CD4-positive, alpha-beta T cell (primary cell): ENCODE measurements at regions not wholly inside any gene's neighbourhood (a gene's known extent, or its start where the extent isn't known, plus 50 kb on each side); places are given as distances from the start of the nearest gene placed in this dataset.

Experiments used
- ATAC-seq: fragments of 200-7000 bp; cut with Tn5 transposase; one replicate; pipeline ENCODE4 v1.10.0; 2022; ENCODE audit warnings: mild to moderate bottlenecking; ENCODE audit not compliant: poor library complexity
- CTCF ChIA-PET: fragments of 350-600 bp; sonication (Branson Sonifier 250); formaldehyde crosslinking; loops from one replicate; lab custom pipeline; 2021; ENCODE audit warnings: antibody characterized with exemption, inconsistent platforms; lab: Charles Lee
- POLR2A ChIA-PET: fragments of 350-600 bp; sonication (Branson Sonifier 250); formaldehyde crosslinking; loops from one replicate; lab custom pipeline; 2021; ENCODE audit warnings: antibody characterized with exemption, inconsistent platforms; lab: Charles Lee
- DNase-seq, 14 experiments: peaks; one replicate each; pipeline ENCODE4 v3.0.0-alpha.2; 2013 to 2020; ENCODE audit warnings: mixed read lengths in 2 of 14
- H3K27ac ChIP-seq, 2 donors: one replicate each; pipeline versions ENCODE4 v1.5.1 to v1.7.0; 2013; ENCODE audit warnings: low read length in 2 of 2, low read depth in 1 of 2, mild to moderate bottlenecking in 1 of 2
- H3K27me3 ChIP-seq, 2 experiments: 1 replicate in 1 of 2; 2 replicates in 1 of 2; pipeline versions ENCODE4 v1.6.1 to v1.7.0; 2013; ENCODE audit warnings: low read length in 2 of 2, control low read depth in 1 of 2, mild to moderate bottlenecking in 1 of 2, moderate library complexity in 1 of 2; ENCODE audit not compliant: insufficient read depth in 2 of 2, control insufficient read depth in 1 of 2
- H3K36me3 ChIP-seq: one replicate; pipeline ENCODE4 v1.6.1; 2013; ENCODE audit warnings: low read length, control low read depth; ENCODE audit not compliant: insufficient read depth
- H3K4me1 ChIP-seq: one replicate; pipeline ENCODE4 v1.6.1; 2013; ENCODE audit warnings: low read length, control low read depth; ENCODE audit not compliant: insufficient read depth
- H3K4me3 ChIP-seq: one replicate; pipeline ENCODE4 v1.5.1; 2013; ENCODE audit warnings: mild to moderate bottlenecking, low read length, moderate library complexity
- H3K9me3 ChIP-seq, 2 experiments: 1 replicate in 1 of 2; 2 replicates in 1 of 2; pipeline versions ENCODE4 v1.6.1 to v1.7.0; 2013; ENCODE audit warnings: low read length in 2 of 2, mild to moderate bottlenecking in 2 of 2, control low read depth in 1 of 2, moderate library complexity in 1 of 2; ENCODE audit not compliant: control insufficient read depth in 1 of 2, insufficient read depth in 1 of 2
- H3K27ac Mint-ChIP-seq: one replicate; pipeline ENCODE4 v1.8.0; 2020; ENCODE audit warnings: mixed read lengths
- H3K27me3 Mint-ChIP-seq: one replicate; pipeline ENCODE4 v1.8.0; 2021; ENCODE audit warnings: mixed read lengths
- H3K36me3 Mint-ChIP-seq: one replicate; pipeline ENCODE4 v1.8.0; 2021; ENCODE audit warnings: low read depth, mixed read lengths
- H3K4me1 Mint-ChIP-seq: one replicate; pipeline ENCODE4 v1.8.0; 2021; ENCODE audit warnings: low read depth, mixed read lengths
- H3K4me3 Mint-ChIP-seq: one replicate; pipeline ENCODE4 v1.8.0; 2020; ENCODE audit warnings: mild to moderate bottlenecking, mixed read lengths
- H3K9me3 Mint-ChIP-seq: one replicate; pipeline ENCODE4 v1.8.0; 2020; ENCODE audit warnings: mixed read lengths
- CTCF ChIP-seq: fragments of 200-600 bp; IDR thresholded peaks from one replicate; pipeline ENCODE4 v1.8.0; 2022; ENCODE audit warnings: antibody characterized with exemption, mild to moderate bottlenecking
- intact Hi-C, 2 experiments: fragments of 100-400 bp; cut with DNase I in 1 of 2; cut with micrococcal nuclease in 1 of 2; formaldehyde crosslinking; loops; one replicate each; pipeline versions ENCODE4 v1.15.1 to v1.9.0; 2023 to 2025; cut with DNase I, micrococcal nuclease

- POLR2A ChIA-PET = no interaction called here
- no peaks in the 10 kb centered on the region for H3K36me3 Mint-ChIP-seq
- TF ChIP-seq CTCF = no peak
- H3K36me3 ChIP-seq = no peaks in the 10 kb centered on the region
- H3K4me3 Mint-ChIP-seq = no peak overlapping the region
- no peak for ATAC-seq
- H3K27ac ChIP-seq = no peak overlapping the region
- H3K9me3 ChIP-seq = peaks cover 0 to 3% of the 10 kb centered on the region in 2 experiments
- no peak for DNase-seq
- intact Hi-C loops = no loop called here
- no peaks in the 10 kb centered on the region for H3K4me1 Mint-ChIP-seq
- H3K9me3 Mint-ChIP-seq = peaks cover 2% of the 10 kb centered on the region
- H3K27ac Mint-ChIP-seq = no peak overlapping the region
- CTCF ChIA-PET = no interaction called here
- no peak overlapping the region for H3K4me3 ChIP-seq
- H3K27me3 Mint-ChIP-seq = peaks cover 49% of the 10 kb centered on the region
- H3K4me1 ChIP-seq = no peaks in the 10 kb centered on the region
- H3K27me3 ChIP-seq = peaks cover 6 to 12% of the 10 kb centered on the region in 2 experiments
Measured at GRCh38 chr1:184146202-184146601, 94.7 kb downstream of the TSEN15 start.

DNA sequence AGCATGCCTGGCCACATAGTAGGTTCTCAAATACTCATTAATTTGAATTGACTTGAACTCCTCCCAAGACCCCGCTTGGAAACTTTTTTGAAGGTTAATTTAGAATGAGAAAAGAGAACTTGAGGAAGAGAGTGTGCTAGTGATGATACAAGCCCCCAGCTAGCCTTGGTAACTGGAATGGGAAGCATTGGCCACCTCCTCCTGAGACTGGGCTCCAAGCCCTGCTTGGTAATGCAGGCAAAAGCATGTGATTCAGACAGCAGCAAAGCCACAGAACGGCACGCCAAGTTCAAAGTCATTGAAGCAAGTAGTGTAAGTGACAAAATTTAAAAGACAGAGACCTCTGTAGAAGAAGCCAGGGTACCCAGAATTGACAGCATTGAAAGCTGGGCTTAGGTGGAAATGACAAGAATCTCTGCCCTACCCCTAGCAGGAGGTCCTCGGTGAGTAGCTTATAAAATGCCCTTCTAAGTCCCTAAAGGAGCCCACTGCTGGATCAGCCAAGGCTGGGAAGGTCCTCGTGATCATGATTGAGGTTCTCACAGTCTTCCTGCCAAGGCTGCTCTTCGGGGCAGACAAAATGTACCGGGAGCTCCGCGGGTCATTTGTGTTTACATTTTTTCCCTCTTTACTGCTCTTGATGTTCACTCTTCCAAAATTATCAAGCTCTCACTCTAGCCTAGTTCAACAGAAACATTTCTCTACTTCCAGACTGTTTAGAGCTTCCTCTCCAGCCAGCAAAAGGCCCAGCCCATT is 99.4 kb downstream of the TSEN15 start:
- ChIA-PET CTCF (interaction anchor here (0.6 kb wide), 1 partner anchor 48 kb away, joined by 3 read pairs; no protein-coding TSS in a partner anchor), POLR2A (interaction anchor here (0.6 kb wide), 1 partner anchor 196 kb away, joined by 3 read pairs; no protein-coding TSS in a partner anchor)
- no peak overlapping the region for H3K4me3 Mint-ChIP-seq
- no peak for ATAC-seq
- H3K27ac ChIP-seq = no peak overlapping the region
- no peak overlapping the region for H3K4me3 ChIP-seq
- H3K4me1 ChIP-seq = peaks cover 10% of the 10 kb centered on the region
- intact Hi-C loops = no loop called here
- peaks cover 59% of the 10 kb centered on the region for H3K27me3 Mint-ChIP-seq
- H3K36me3 Mint-ChIP-seq = no peaks in the 10 kb centered on the region
- peaks cover 11 to 16% of the 10 kb centered on the region in 2 experiments for H3K27me3 ChIP-seq
- TF ChIP-seq CTCF = no peak
- peaks cover 7% of the 10 kb centered on the region for H3K4me1 Mint-ChIP-seq
- peaks cover 2% of the 10 kb centered on the region for H3K9me3 Mint-ChIP-seq
- no peak for DNase-seq
- H3K36me3 ChIP-seq = no peaks in the 10 kb centered on the region
- H3K27ac Mint-ChIP-seq = no peak overlapping the region
- peaks cover 0 to 3% of the 10 kb centered on the region in 2 experiments for H3K9me3 ChIP-seq

- peaks cover 10% of the 10 kb centered on the region for H3K4me1 ChIP-seq
- CTCF ChIA-PET = no interaction called here
- H3K27ac Mint-ChIP-seq = no peak overlapping the region
- H3K4me3 ChIP-seq = peak overlapping the region; percentile 19
- no peak overlapping the region for H3K4me3 Mint-ChIP-seq
- H3K27me3 Mint-ChIP-seq = peaks cover 45% of the 10 kb centered on the region
- peaks cover 11 to 16% of the 10 kb centered on the region in 2 experiments for H3K27me3 ChIP-seq
- no peaks in the 10 kb centered on the region for H3K36me3 ChIP-seq
- no peaks in the 10 kb centered on the region for H3K36me3 Mint-ChIP-seq
- ATAC-seq (no peak), DNase-seq (peak in 2 of 14 experiments; percentile 48 to 60)
- intact Hi-C loops = no loop called here
- POLR2A ChIA-PET = no interaction called here
- H3K9me3 Mint-ChIP-seq = no peaks in the 10 kb centered on the region
- no peak overlapping the region for H3K27ac ChIP-seq
- peaks cover 7% of the 10 kb centered on the region for H3K4me1 Mint-ChIP-seq
- H3K9me3 ChIP-seq = no peaks in the 10 kb centered on the region
- TF ChIP-seq CTCF = no peak
Measured at GRCh38 chr1:184152434-184152898, 100.9 kb downstream of the TSEN15 start.
